HepG2 (cell line): ENCODE measurements at regions not wholly inside any gene's neighbourhood (a gene's known extent, or its start where the extent isn't known, plus 50 kb on each side); places are given as distances from the start of the nearest gene placed in this dataset.

Source experiments
- CBX5 ChIP-seq: sonication (generic); formaldehyde crosslinking; IDR thresholded peaks from 2 replicates; pipeline ENCODE4 v1.4.0; 2020; ENCODE audit warnings: missing genetic modification reagents, borderline replicate concordance
- SOX6 ChIP-seq, 2 experiments: fragments of 450-650 bp in 1 of 2; sonication (generic) in 1 of 2; formaldehyde crosslinking in 1 of 2; IDR thresholded peaks; 2 replicates each; pipeline versions ENCODE4 v1.4.0 to v1.6.1; 2017 to 2020; ENCODE audit warnings: antibody characterized with exemption in 1 of 2, mild to moderate bottlenecking in 1 of 2, missing genetic modification reagents in 1 of 2

- TF ChIP-seq CBX5 (CRISPR knock-in tag) (no peak), SOX6 (IDR thresholded peaks at IDR 0.05) (no peak), SOX6 (CRISPR knock-in tag; IDR thresholded peaks at IDR 0.05) (no peak)
Observed at GRCh38 chr12:89250636-89251035, 101.7 kb downstream of the DUSP6 start.
